CD4-positive, alpha-beta T cell treated with Interleukin-4 for 4 hours (primary cell): ENCODE measurements at regions not wholly inside any gene's neighbourhood (a gene's known extent, or its start where the extent isn't known, plus 50 kb on each side); places are given as distances from the start of the nearest gene placed in this dataset.

ENCODE experiments used
- DNase-seq: peaks from one replicate; pipeline ENCODE4 v3.0.0-alpha.2; 2020

DNA sequence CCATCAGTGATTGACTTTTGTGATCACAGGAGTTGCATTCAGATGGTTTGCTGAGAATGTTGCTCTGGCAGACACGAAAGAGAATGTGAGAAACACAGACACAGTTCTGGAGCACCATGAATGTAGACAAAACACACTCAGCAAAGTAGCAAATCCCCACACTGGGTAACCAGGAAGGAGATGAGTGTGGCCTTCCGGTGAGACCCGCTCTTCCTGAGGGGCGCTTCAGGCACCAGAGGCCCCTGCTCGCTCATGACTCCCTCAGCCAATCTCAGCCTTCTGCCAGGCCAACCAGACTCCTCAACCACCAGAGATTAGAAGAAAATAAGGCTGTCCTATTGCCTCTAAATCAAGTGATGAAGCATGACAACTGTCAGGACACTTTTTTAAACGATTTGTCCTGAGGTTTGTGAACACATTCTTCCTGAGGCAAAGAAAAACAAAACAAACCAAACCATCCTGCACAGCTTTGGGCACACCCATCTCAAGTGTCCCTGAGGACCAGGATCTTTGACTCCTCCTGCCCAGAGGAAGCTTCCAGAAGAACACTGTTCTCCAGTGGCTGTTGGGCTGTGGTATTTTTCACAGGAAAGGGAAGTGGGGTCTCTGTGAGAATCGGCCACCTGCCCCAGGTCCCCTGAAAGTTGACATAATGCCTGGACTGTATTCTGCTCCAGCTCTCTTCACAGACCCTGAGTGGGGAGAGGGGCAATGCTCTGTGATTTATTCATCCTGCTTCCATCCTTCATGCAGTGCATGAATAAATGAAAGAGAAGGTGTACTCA is 152.8 kb downstream of the BCL11A start:
- no peak for DNase-seq

DNA sequence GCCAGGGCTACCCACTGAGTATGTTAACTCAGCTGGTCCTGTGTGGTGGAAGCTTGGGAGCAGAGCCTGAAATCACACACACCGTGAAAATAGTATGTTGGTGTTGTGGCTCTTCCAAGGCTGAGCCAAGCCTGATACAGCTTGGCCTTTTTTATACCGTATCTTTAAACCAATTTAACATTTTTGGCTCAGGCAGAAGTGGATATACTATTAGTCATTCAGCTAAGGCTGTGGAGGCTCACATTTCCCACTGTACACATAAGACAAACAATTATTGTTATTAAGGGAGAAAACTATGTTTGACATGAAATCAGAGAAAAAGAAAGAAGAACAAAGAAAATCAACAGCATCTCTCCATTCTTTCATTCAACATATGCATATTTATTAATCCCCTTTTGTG is 159.0 kb downstream of the BCL11A start:
- no peak for DNase-seq

DNA sequence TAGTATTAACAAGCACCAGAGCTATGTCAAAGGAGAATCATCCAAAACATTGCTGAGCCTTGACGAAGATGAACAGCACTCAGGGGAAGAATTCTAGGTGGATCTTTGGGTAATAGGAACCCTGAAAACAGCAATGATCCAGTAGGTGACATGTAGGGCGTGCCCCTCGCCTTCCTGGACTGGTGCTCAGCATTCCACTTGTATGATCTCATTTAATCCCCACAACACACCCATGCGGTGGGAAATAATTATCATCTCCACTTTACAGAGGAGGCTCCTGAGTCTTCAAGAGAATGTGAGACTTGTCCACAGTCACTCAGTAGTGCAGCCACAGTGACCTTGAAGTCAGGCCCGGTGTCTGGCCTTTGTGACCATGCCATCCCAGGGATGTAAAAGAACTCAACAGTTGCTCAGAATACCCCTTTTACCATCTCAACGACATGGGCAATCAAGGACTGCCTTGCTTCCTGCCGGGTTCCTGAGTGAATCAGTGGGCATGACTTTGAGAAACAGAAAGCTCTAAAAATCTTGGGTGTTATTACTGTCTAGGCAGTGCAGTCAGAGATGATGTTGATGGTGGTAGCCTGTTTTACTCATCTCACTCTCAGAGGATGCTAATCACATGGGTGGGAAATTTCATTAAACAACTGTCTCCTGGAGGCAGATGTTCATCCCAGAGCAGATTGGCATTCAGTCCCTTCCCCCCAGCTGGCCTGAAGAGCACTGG is 161.6 kb downstream of the BCL11A start:
- DNase-seq = no peak

DNA sequence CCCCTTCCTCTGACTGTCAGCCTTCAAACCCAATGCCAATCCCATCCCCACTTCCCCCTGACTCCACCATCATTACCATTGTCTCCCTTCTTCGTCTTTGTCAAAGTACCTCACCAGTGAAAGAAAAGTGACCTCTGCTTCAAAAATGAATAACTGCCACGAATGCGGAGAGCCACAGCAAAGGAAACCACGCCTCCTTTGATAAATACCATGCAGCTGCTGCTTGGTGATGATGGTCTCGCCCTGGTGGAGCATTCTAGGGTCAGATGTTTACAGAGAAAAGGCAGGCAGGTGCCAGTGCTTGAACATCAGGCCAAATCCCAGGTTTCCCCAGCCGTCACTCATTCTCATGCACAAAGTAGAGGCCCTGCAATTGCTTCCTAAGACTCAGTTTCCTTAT is 162.2 kb downstream of the BCL11A start:
- DNase-seq = no peak

DNA sequence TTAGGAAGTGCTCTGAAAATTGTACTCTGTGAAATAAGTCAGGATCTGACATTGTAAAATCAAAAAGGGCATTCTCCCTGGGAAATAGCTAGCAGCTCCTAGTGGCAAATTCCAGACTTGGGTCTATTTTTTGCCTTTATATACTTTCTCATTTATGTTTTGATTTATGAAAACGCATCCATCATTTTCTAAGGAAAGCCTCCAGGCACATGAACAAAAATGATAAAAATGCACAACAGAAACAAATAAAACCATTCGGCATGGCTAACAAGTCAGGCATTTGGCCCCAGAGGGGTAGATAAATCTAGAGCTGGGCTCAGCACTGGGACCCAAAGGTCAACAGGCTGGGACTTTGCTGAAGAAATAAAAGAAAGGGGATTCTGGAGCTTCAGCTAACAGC is 167.0 kb downstream of the BCL11A start:
- DNase-seq = no peak

DNA sequence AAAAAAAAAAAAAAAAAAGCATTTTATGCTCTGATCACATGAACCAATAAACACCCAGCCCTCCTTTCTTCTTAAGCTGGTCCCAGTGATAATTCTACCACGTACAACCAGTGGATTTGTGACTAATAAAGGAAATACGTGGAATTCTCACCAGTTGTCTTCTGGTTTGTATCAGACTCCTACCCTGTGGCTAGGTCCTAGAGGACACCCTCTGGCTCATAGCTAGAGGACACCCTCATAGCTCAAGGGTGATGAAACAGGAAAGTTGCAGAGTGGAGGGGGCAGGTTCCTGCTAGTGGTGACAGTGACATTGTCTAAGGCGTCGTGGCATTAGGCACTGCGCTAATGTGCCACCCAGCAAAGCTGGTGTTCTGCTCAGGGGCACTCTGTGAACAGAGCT is 167.8 kb downstream of the BCL11A start:
- no peak for DNase-seq

DNA sequence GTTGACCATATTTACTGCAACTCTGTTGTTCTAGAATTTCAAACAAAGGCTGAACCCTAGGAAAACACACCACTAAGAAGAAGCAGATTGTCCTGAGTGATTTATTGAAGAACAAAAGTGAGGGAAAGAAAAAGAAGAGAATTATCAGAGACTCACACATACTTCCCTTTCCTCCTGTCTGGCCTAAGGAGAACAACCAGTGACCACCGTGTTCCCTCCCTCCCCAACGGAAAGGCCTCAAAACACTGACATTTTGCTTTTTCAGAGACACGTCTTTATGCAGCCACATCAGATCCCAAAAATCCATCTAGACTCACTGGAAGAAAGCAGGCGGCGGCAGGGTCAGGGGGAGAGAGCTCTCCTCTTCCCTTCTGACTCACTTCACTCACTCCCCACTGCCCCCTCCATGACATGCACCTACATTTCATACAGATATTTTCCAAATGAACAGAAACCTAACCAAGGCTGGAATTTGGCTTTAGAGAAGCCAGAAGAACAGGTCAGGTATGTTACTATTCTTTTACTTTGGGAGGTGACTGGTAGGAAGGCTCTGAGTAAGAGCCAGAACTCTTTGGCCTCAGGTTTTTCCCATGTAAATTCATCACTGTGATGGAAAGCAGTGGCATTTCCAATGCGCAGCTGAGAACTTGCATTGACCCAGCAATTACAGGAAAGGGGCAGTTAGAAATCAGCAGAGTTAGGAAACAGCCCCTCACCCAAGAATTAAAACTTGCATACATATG is 169.9 kb downstream of the BCL11A start:
- DNase-seq = no peak

DNA sequence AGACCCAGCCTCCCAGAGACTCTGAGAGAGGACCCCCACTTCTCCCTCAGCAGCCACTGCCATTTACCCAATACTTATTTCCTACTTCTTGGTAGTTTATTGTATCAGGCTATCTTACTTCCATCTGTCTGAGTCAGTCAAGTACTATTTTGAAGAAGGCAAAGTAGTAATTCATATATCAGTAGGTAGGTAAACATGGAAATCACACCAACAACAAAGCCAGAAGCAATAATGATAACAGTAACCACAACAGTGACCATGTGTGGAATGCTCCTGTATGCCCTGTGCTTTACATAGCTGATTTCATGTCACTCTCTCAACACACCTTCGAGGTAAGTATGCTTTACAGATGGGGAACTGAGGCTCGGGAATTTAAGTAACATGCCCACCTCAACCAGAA is 173.0 kb downstream of the BCL11A start:
- DNase-seq = no peak

DNA sequence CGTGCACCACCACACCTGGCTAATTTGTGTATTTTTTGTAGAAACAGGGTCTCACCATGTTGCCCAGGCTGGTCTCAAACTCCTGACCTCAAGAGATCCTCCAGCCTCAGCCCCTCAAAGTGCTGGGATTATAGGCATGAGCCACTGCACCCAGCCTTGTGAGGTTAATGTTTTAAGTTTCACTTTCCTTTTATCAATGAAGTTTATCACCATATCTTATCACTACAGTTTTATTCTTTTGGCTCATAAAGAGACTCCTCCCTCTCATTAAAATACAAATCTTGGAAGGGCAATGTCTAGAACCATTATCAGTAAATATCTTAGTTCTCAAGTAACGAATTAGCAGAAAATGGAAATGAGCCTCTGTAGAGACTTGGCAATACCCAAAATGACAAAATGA is 173.8 kb downstream of the BCL11A start:
- DNase-seq = no peak

DNA sequence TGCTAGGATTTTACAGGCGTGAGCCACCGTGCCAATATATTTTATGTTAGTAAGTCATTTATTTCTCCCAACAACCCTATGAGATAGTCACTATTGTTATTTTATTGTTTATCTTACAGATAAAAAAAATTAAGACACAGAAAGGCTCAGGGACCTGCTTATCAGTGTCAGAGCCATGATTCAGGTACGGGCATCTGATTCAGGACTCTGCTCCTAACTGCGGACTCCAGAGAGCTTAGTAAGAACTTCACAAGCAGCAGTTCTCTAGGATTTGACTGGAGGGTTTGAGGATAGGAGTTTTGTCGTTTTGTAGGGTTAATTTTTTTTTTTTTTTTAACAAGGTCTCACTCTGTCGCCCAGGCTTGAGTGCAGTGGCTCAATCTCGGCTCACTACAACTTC is 174.2 kb downstream of the BCL11A start:
- no peak for DNase-seq

DNA sequence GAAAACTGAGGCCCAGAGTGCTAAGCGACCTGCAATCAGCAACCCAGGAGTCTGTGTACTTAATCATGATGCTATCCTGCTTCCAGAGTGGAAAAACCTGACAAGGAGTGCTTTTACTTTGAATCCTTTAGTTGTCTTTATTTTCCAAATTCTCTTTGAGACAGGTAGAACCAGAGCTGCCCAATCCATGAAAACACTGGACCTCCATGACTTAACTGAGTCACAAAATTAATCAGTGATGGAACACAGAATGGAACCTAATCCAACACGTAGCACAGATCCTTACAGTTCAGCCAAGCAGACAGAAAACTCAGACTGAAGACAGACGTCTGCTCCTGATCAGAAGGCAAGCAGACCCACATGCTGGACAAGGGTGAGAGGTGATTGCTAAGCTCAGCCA is 175.6 kb downstream of the BCL11A start:
- no peak for DNase-seq

DNA sequence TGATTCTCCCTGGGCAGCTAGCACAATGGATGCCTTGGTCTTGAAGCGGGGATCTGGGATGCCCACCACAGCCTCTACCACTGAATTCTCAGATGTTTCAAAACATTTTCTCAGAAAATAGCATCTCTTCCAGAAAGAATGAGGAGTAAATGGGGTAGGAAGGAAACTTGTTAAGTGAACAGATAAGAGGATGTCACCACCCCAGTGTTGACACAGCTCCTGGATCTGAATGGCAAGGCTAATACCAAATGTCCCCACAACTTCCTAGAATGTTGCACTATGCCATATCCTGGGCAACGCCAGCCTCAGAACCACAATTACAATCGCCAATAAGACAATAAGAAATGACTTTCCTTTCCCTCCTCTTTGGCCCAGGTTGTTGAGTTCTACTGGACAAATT is 177.2 kb downstream of the BCL11A start:
- DNase-seq = no peak

DNA sequence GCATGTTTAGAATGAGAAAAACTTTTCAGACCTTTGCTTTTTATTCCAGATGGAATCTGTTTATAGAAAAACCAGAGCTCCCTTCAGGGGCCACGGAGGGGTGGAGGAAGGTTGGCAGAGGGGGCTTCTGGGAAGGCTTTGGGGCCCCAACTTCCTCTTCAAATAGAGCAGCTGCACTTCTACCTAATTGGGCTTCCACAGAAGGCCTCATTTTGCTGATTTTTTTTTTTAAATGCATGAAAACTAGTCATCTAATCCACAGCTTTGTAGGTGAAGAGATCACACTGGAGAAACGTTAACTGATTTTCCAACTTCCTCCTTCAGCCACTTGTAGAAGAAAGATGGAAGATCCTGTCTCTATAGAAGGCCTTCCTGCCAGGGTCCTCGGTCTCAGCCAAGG is 181.8 kb downstream of the BCL11A start:
- DNase-seq = no peak

DNA sequence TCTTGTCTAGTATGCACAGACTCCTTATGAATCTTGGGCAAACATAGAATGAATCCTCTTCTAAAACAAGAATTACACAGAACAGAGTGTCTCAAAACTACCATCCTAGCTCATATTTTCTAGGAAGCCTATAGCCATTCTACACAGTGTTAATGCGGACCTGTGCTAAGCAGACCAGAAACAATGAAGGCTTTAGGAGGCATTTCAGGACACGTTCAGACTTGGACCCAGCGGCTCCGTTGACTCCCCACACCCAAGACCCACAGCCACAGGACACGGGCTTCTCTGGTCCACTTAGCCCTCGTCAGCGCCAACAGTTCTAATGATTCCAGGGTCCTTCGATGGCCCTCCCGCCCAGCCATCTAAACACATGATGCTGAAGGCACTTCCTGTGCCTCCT is 182.2 kb downstream of the BCL11A start:
- no peak for DNase-seq

DNA sequence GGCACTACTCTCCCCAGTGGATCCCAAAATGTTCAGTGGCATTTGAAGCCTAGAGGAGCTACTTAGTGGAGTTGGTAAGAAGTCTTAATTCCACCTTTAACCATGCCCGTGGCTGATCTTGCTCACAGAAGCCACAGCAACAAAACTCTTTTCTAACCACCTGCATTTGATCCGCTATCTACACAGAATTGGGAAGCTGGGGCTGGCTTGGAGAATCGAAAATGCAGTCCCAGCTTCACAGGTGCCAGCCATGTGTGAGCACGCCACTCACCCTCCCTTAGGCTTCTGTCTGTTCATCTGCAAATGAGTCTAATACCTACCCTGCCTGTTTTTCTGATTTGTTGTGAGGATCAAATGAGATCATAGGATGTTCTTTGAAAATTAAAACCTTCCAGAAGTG is 182.6 kb downstream of the BCL11A start:
- DNase-seq = no peak

DNA sequence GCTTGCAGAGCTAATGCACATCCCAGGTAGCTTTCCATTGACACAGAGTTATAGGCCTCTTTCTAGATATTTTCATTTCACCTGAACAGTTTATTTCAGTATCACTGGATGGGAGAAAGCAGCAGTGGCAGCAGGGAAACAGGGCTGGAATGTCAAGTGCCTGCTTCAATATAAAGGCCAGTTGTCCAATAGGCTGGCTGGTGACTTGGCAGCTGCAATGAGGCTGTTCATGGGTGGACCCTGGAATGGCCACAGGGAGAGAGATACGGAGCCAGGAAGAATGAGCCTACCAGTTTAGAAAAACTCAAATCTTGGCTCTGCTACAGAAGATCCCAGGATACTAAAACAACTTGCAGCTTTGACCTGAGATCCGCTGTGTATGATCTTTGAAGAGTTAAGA is 185.0 kb downstream of the BCL11A start:
- no peak for DNase-seq

DNA sequence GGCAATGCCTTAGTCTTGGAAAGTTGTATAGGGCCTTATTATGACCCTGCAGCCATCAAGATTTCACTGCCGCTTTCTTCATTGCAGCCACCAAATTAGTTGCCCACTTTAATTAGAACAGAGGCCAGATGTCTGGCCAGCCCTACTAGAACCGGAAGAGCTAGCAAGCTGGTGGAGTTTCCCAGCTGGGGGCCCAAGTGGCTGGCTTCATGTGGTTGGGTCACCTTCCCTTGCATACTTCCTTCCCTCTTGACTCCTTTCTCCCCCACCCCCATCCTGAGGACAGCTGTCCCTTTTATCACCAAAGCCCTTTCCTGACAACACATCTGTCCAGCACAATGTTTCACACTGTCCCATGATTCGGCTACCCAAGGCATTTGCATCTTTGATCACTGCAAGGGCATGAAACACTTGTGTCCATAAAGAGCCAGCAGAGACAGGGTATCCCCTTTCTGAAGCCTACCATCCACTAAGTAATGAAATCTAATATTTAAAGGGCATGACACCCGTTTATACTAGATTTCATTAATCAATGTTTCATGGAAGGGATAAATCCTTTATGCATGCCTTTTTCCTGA is 187.2 kb downstream of the BCL11A start:
- no peak for DNase-seq

DNA sequence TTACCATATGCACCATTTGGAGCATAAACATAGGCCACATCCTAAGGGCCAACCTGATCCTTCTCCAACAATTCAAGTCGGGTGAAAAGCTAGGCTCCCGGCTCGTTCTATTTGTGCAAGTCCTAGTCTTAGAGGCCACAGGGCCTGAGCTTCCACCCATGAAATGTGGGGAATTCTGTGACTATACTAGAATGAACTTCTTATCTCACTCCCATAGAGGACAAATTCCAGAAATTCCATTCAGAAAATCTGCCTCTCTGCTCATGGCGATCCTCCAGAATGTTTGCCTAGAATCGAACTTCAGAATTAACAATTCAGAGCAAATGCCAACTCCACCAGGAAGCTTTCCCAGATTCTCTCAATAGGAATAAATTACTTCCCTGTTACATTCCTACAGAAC is 187.9 kb downstream of the BCL11A start:
- no peak for DNase-seq

DNA sequence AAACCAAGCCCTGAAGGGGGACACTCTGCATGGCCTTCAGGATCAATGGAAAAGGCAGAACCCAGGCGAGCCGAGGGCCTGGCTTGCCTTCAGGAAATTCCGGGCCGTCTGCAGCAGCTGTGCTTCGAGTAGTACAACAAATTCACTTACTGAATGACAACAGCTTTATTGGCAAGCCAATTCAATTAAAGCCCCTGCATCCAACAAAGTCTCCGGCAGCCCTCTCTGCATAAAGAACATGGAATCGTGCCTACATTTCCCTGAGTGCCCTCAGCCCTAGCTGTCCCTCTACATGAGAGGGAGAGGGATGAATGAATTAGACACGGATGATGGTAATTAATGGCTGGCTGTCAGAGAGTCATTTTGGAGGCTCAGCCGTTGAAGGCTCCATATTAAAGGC is 189.0 kb downstream of the BCL11A start:
- DNase-seq = no peak

DNA sequence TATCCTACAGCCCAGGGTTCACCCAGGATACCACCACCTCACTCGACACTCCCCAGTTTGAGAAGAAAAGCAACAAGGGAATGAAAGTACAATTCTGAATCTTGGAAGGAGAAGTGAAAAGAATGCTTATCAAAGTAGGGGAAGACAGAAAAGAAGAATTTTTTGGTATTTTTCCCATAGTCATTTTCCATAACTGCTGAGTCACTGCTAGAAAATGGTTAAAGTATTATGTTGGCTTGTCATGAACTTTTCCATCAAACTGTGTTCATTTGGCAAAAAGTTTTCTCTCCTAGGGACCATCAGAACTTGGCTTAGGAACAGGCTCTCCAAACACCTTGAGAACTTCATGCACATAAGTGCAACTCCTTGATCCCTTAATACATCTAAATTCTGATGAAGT is 192.0 kb downstream of the BCL11A start:
- no peak for DNase-seq

DNA sequence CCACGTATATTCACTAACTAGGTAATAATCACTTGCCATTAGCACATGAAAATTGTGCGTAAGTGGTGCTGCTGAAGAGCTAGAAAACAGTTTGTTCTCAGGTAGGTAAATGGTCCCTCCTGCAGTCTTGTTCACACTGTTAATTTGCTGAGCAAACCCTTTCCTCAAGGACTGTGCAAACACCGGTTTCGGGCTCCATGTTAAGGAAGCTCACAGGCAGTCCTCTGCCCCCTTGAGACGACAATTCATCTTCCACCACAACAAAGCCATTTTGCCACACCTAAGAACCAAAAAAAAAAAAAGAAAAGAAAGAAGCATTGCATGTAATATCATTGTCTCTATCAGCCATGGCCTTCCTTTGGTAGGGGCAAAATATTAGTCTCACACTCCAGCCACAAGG is 193.9 kb downstream of the BCL11A start:
- no peak for DNase-seq

DNA sequence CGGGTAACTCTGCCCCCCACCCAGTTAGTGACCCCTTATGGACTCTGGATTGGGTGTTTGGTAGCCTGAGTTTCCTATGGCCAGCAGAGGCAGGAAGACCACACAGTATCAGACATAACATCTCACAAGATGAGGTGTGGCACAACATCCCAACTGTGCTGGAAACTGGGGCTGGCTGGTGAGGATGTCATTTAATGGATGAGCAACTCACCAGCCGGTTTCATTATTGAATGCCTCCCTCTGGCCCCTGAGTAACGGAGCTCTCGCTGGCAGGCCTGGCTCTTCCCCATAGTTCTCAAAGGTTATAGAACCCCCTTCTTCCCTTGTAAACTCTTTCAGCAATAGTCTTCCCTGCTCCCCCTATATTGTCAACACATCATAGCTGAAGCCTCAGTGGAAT is 195.0 kb downstream of the BCL11A start:
- no peak for DNase-seq

DNA sequence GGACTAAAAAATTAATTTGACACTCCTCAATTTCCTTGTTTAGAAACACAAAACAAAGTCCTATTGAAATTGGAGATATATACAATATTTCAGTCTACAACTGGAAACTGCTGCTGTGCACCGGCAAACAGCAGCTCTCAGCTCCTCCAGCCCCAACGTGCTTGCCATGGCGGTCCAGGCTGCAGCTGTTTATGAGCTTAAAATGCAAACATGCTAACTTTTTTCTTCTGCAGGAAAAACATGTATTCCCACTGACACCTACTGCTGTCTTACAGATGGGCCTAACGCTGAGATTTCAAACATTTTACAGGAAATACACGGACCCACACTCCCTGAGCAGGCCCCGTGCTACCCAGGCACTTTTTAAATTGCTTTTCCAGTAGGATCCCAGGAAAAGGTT is 195.5 kb downstream of the BCL11A start:
- DNase-seq = no peak

DNA sequence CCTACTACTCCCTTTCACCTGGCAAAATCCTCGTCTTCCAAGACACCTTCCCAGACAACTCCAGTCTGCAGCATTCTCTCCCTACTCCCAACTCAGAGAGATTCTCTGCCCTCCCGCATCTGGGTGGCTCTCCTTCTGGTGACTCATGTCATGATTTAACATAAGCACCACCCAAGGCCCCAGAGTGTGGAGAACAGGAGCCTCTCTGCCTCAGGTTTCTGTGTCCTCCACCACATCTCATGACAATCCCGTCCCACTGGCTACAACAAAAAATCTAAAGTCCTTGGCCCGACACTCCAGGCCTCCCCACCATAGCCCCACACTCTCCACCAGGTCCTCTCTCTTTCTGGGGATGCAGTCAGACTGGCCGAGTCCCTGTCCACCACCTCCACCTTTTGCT is 197.1 kb downstream of the BCL11A start:
- DNase-seq = no peak
